Liver (tissue), 3 donors: ENCODE measurements at regions not wholly inside any gene's neighbourhood (a gene's known extent, or its start where the extent isn't known, plus 50 kb on each side); places are given as distances from the start of the nearest gene placed in this dataset.

Source experiments
- CTCF ChIP-seq: fragments of 150-350 bp; IDR thresholded peaks from 2 replicates; pipeline ENCODE4 v1.5.1; 2017; ENCODE audit warnings: improper control_type of control experiment, low read depth, low read length; ENCODE audit not compliant: missing input control
- RXRA ChIP-seq, 2 donors: IDR thresholded peaks; 2 replicates each; pipeline ENCODE4 v1.6.1; 2017 to 2018; ENCODE audit warnings: antibody characterized with exemption in 2 of 2, mild to moderate bottlenecking in 1 of 2
- SP1 ChIP-seq: IDR thresholded peaks from 2 replicates; pipeline ENCODE4 v1.6.1; 2018; ENCODE audit warnings: antibody characterized with exemption, mild to moderate bottlenecking
- TAF1 ChIP-seq: conservative IDR thresholded peaks from 2 replicates; pipeline ENCODE4 v1.6.1; 2016; ENCODE audit warnings: antibody characterized with exemption, mild to moderate bottlenecking
- donor health status: healthy.
- donor health status: healthy.

DNA sequence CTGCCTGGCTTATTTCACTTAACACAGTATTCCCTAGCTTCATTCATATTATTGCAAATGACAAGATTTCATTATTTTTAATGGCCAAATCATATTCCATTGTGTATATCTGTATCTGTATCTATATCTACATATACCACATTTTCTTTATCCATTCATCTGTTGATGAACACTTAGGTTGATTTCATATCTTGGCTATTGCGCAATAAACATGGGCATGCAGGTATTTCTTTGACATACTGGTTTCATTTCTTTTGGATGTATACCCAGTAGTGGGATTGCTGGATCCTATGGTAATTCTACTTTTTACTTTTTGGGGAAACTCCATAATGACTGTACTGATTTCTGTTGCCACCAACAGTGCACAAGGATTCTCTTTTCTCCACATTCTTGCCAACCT lies 68.9 kb upstream of the CREB5 start:
- TF ChIP-seq SP1 (no peak), TAF1 (no peak), RXRA (IDR thresholded peaks at IDR 0.05) (no peak), CTCF (no peak)
